ENCODE measurements at regions not wholly inside any gene's neighbourhood (a gene's known extent, or its start where the extent isn't known, plus 50 kb on each side); places are given as distances from the start of the nearest gene placed in this dataset.
A peak's percentile ranks its signal among the peaks of the same experiment; 100 is the strongest.

GRCh38 chr1:98382986-98383740 lies 278.4 kb upstream of the SNX7 start:
- DNase-seq (ENCODE audit: low spot score): no peak

- no peak for DNase-seq (ENCODE audit: low spot score)
Measured at GRCh38 chr1:98382586-98382985, 278.9 kb upstream of the SNX7 start.

- no peak for DNase-seq (ENCODE audit: low spot score)
Measured at GRCh38 chr1:98374098-98374497, 287.4 kb upstream of the SNX7 start.

GRCh38 chr1:98373056-98373455 lies 288.5 kb upstream of the SNX7 start:
- DNase-seq (ENCODE audit: low spot score): no peak

GRCh38 chr1:98371764-98372163 lies 289.8 kb upstream of the SNX7 start:
- no peak for DNase-seq (ENCODE audit: low spot score)

- no peak for DNase-seq (ENCODE audit: low spot score)
Measured at GRCh38 chr1:98369463-98369862, 292.1 kb upstream of the SNX7 start.

GRCh38 chr1:98368995-98369394 lies 292.5 kb upstream of the SNX7 start:
- DNase-seq (ENCODE audit: low spot score): no peak

- DNase-seq (ENCODE audit: low spot score): no peak
Measured at GRCh38 chr1:98367426-98367825, 294.1 kb upstream of the SNX7 start.

- DNase-seq (ENCODE audit: low spot score): no peak
Measured at GRCh38 chr1:98366343-98366742, 295.2 kb upstream of the SNX7 start.

- DNase-seq (ENCODE audit: low spot score): no peak
Measured at GRCh38 chr1:98364544-98364943, 297.0 kb upstream of the SNX7 start.

GRCh38 chr1:98360864-98361263 lies 300.7 kb upstream of the SNX7 start:
- no peak for DNase-seq (ENCODE audit: low spot score)

- no peak for DNase-seq (ENCODE audit: low spot score)
Measured at GRCh38 chr1:98355656-98356383, 305.7 kb upstream of the SNX7 start.

- no peak for DNase-seq (ENCODE audit: low spot score)
Measured at GRCh38 chr1:98352378-98352777, 309.1 kb upstream of the SNX7 start.

GRCh38 chr1:98351561-98351960 lies 310.0 kb upstream of the SNX7 start:
- DNase-seq (ENCODE audit: low spot score): no peak

GRCh38 chr1:98345417-98345816 lies 316.1 kb upstream of the SNX7 start:
- DNase-seq (ENCODE audit: low spot score): no peak

- DNase-seq (ENCODE audit: low spot score): no peak
Measured at GRCh38 chr1:98344731-98345130, 316.8 kb upstream of the SNX7 start.

- no peak for DNase-seq (ENCODE audit: low spot score)
Measured at GRCh38 chr1:98342566-98342965, 319.0 kb upstream of the SNX7 start.

- no peak for DNase-seq (ENCODE audit: low spot score)
Measured at GRCh38 chr1:98340511-98340910, 321.0 kb upstream of the SNX7 start.

GRCh38 chr1:98336472-98337083 lies 324.9 kb upstream of the SNX7 start:
- DNase-seq (ENCODE audit: low spot score): no peak

- no peak for DNase-seq (ENCODE audit: low spot score)
Measured at GRCh38 chr1:98333936-98334335, 327.6 kb upstream of the SNX7 start.

- DNase-seq (ENCODE audit: low spot score): no peak
Measured at GRCh38 chr1:98333406-98333805, 328.1 kb upstream of the SNX7 start.

- no peak for DNase-seq (ENCODE audit: low spot score)
Measured at GRCh38 chr1:98331718-98332311, 329.7 kb upstream of the SNX7 start.

- DNase-seq (ENCODE audit: low spot score): peak; percentile 43
Measured at GRCh38 chr1:98331243-98331642, 330.3 kb upstream of the SNX7 start.

All from AG08395 (cell line).